GM10266 (cell line): ENCODE measurements at regions not wholly inside any gene's neighbourhood (a gene's known extent, or its start where the extent isn't known, plus 50 kb on each side); places are given as distances from the start of the nearest gene placed in this dataset.

Experiments used
- DNase-seq: peaks from one replicate; pipeline ENCODE4 v3.0.0; 2012; ENCODE audit errors: extremely low spot score
- TF ChIP-seq, protein P1 (sequence below): IDR thresholded peaks from 2 replicates; pipeline ENCODE4 v1.5.1; 2012; ENCODE audit warnings: mild to moderate bottlenecking, low read depth; ENCODE audit not compliant: control insufficient read depth, insufficient read depth; ENCODE audit errors: missing control alignments

DNA sequence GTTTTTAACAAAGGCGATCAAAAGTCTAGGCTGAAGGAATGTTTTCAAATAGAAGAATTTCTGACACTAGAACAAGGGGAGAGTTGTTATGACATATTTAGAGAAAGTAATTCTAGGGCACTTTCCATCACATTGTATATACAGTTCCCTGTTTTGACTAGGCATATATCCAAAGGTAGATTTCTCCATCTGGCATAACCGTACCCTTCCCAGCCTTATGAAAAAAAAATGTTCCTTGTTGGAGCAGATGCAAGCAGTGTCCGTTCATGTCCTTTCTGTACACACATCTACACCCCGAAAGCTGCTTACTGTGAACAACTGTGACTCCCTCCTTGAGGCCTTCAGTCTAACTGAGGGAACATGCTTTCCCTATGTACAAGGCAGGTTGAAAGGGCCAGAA is 271.7 kb upstream of the GBE1 start:
- no peak for DNase-seq
- TF ChIP-seq, protein P1, sequence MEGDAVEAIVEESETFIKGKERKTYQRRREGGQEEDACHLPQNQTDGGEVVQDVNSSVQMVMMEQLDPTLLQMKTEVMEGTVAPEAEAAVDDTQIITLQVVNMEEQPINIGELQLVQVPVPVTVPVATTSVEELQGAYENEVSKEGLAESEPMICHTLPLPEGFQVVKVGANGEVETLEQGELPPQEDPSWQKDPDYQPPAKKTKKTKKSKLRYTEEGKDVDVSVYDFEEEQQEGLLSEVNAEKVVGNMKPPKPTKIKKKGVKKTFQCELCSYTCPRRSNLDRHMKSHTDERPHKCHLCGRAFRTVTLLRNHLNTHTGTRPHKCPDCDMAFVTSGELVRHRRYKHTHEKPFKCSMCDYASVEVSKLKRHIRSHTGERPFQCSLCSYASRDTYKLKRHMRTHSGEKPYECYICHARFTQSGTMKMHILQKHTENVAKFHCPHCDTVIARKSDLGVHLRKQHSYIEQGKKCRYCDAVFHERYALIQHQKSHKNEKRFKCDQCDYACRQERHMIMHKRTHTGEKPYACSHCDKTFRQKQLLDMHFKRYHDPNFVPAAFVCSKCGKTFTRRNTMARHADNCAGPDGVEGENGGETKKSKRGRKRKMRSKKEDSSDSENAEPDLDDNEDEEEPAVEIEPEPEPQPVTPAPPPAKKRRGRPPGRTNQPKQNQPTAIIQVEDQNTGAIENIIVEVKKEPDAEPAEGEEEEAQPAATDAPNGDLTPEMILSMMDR, result no peak

DNA sequence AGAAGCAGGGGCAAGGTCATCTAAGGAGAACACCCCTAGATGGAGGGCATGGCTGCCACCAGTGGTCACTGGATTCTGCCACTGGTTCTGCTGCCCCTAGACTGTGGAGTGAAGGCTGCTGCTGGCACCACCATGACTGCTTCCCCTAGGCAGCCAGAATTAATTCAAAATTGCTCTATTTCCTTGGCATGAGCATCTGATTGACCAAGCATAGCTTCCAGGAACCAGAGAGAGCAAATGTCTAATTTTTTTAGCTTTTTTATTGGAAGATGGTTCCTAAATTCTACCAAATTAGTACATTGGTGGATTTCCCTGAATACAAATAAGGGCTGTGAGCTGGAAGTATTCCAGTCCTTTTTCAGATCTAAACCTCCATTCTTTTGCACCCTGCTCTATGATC is 270.2 kb upstream of the GBE1 start:
- no peak for DNase-seq
- TF ChIP-seq, protein P1, result no peak

DNA sequence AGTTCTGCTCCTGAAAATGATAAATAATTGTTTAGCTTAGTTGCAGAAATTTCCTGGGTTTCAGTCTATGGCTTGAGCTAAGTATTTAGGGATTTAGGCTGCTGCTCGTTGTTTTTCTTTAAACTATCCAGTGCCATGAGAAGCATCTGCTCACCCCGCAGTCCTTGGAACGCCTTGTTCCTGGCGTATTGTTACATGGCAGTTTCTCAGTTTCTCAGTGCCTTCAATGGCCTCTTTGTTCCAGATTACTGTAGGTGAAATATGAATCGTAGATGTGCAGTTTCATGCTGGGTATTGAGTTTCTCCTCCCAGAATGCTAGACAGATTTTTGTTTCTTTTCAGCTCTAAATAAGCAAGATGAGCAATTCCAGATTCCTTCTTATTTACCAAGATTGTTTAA is 269.5 kb upstream of the GBE1 start:
- no peak for DNase-seq
- TF ChIP-seq, protein P1, result no peak

DNA sequence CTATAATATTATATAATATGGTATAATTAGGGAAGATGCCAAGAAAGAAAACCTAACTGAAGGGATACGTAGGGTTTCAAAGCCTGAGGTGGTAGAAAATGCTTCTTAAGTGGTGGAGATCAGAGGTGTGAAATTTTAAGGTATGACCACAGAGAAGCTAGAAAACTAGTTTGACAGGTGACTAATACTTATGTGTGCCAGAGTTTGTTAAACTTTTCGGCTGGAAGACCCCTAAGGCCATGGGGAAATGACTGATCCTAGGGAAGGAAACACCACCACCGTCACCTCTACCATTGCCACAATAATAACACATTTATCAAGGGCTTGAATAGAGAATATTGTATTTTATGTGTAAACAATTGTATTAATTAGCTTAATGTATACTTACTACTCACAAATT is 261.4 kb upstream of the GBE1 start:
- no peak for DNase-seq
- TF ChIP-seq, protein P1, result no peak

DNA sequence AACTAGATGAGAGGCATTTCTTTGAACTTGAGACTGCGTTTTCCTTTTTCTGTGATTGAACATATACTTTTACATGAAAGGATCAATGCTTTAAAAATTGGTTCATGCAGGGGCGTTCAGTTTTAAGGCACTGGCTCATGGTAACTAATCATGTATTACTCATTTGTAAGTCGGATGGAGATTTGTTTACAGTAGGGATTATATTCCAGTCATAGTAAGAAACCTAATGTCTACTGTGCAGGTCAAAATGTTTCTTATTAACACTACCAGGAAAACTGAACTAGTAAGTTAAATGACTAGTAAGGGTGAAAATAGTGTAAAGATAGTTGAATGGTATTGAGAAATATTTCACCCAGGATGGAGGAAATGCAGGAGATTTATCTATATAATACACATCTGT is 258.8 kb upstream of the GBE1 start:
- TF ChIP-seq, protein P1, result no peak
- no peak for DNase-seq

DNA sequence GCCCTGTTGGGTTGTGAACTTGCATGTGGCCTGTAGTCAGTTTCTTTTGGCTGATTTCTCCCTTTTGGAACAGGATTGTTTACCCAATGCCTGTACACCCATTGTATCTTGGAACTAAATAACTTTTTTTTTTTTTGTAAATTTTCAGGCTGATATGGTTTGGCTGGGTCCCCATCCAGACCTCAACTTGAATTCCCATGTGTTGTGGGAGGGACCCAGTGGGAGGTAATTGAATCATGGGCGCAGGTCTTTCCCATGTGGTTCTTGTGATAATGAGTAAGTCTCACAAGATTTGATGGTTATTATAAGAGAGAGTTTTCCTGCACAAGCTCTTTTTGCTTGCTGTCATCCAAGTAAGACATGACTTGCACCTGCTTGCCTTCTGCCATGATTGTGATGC is 253.8 kb upstream of the GBE1 start:
- TF ChIP-seq, protein P1, result no peak
- no peak for DNase-seq

DNA sequence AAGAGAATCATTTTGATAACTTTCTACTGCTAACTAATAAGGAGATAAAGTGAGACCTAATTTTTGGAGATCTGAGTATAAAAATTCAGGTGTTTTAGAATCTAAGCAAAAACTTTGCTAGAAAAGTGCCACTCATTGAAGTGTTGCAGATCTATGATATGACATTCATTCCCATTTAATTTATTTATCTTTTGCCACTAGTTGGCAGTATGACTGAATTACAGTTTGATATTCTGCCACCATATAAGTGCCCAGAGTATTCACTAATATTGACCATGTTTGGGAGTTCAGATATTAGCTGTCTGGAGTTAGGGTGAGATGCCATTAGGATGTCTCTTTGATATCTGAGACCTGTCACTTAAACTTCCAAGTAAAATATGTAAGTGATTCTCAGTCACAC is 251.3 kb upstream of the GBE1 start:
- TF ChIP-seq, protein P1, result no peak
- DNase-seq, result no peak

DNA sequence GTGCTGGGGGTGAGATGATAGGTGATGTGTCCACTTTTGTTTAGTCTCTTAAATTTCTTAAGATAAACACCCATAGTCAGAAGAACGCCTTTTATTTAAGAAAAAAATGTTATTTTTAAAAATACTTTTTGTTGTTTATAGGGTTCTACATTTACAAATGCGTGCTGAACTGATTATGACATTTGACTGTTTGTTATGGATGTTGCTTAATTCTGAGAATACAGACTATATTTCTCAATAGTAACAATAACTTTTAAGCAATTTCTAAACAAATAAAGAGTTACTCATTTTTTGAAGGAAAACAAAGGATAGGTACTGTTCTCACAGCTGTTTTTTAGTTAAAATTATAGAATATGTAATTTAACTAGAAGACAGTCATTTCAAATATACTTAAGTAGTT is 249.9 kb upstream of the GBE1 start:
- DNase-seq, result no peak
- TF ChIP-seq, protein P1, result no peak
